ENCODE measurements at regions not wholly inside any gene's neighbourhood (a gene's known extent, or its start where the extent isn't known, plus 50 kb on each side); places are given as distances from the start of the nearest gene placed in this dataset.

GRCh38 chr1:184881941-184882913 lies 92.1 kb downstream of the NIBAN1 start:
- no peak for ATAC-seq
- TF ChIP-seq ARNTL (CRISPR knock-in tag; IDR thresholded peaks at IDR 0.05; ENCODE audit: borderline replicate concordance, low read depth), result no peak
- no peak for TF ChIP-seq PPARA (CRISPR knock-in tag; IDR thresholded peaks at IDR 0.05; ENCODE audit: borderline replicate concordance)
- no peak for TF ChIP-seq ZNF8 (CRISPR knock-in tag; IDR thresholded peaks at IDR 0.05)

DNA sequence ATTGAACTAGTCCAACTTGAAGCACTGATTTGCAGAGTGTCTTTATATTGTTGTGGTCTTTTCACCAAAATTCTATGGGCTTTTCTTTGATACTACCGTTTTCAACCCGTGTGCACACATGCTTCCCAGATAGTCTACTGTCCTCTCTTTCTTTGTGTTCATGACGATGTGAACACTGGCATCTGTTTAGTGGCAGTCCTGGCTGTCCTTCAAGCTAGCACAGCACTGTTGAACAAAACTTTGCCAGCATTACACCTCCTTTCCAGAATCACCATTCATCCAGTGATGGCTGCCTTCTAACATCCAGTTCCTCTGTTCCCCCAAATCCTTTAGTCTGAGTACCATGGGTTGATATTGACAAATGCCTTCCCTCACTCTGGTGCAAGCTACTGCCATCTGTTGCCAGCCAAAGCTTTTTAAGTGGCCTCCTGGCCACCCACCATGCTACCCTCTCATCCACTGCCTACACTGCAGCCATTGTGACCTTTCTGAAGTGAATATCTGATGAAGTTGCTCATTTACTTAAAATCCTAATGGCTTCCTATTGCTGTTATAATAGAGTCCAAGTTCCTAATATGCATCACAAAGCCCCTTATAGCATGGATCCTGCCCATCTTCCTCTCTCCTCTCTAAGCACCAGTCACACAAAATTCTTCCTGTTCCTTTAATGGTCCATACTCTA lies 94.3 kb downstream of the NIBAN1 start:
- ATAC-seq, result no peak
- TF ChIP-seq PPARA (CRISPR knock-in tag; IDR thresholded peaks at IDR 0.05; ENCODE audit: borderline replicate concordance) (no peak), ZNF8 (CRISPR knock-in tag; IDR thresholded peaks at IDR 0.05) (no peak), CREB5 (CRISPR knock-in tag; IDR thresholded peaks at IDR 0.05; ENCODE audit: low read depth) (no peak), ZFP30 (CRISPR knock-in tag; IDR thresholded peaks at IDR 0.05) (no peak), OSR1 (CRISPR knock-in tag; IDR thresholded peaks at IDR 0.05) (no peak), GLIS3 (CRISPR knock-in tag; IDR thresholded peaks at IDR 0.05) (no peak), BACH2 (CRISPR knock-in tag; IDR thresholded peaks at IDR 0.05; ENCODE audit: borderline replicate concordance) (no peak), ARNTL (CRISPR knock-in tag; IDR thresholded peaks at IDR 0.05; ENCODE audit: borderline replicate concordance, low read depth) (no peak), RARB (CRISPR knock-in tag; IDR thresholded peaks at IDR 0.05) (no peak), CSDC2 (CRISPR knock-in tag; IDR thresholded peaks at IDR 0.05) (no peak)
- TF ChIP-seq, protein P1, sequence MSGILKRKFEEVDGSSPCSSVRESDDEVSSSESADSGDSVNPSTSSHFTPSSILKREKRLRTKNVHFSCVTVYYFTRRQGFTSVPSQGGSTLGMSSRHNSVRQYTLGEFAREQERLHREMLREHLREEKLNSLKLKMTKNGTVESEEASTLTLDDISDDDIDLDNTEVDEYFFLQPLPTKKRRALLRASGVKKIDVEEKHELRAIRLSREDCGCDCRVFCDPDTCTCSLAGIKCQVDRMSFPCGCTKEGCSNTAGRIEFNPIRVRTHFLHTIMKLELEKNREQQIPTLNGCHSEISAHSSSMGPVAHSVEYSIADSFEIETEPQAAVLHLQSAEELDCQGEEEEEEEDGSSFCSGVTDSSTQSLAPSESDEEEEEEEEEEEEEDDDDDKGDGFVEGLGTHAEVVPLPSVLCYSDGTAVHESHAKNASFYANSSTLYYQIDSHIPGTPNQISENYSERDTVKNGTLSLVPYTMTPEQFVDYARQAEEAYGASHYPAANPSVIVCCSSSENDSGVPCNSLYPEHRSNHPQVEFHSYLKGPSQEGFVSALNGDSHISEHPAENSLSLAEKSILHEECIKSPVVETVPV (CRISPR knock-in tag; IDR thresholded peaks at IDR 0.05), result no peak

DNA sequence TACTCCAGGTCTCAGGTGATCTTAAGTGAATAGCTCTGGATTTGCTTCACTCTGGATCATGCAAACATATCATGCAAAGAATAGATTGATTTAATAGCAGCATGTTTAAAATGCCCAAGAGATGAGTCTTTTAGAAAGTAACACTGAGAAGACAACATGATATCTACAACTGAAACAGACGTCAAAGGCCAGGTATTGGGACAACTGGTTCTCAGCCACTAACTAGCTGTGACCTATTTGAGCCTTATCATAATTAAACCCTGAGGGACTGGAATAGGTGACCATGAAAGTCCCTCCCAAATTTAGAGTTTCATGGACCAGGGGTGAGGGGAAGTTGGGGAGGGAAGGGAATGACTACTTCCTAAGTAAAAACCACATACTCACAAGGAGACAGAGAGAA lies 95.7 kb downstream of the NIBAN1 start:
- ATAC-seq, result no peak
- TF ChIP-seq PPARA (CRISPR knock-in tag; IDR thresholded peaks at IDR 0.05; ENCODE audit: borderline replicate concordance) (no peak), ESRRG (CRISPR knock-in tag; IDR thresholded peaks at IDR 0.05) (no peak), BACH2 (CRISPR knock-in tag; IDR thresholded peaks at IDR 0.05; ENCODE audit: borderline replicate concordance) (no peak), ZNF70 (CRISPR knock-in tag; IDR thresholded peaks at IDR 0.05) (no peak), PATZ1 (CRISPR knock-in tag; IDR thresholded peaks at IDR 0.05; ENCODE audit: borderline replicate concordance) (no peak), GLIS3 (CRISPR knock-in tag; IDR thresholded peaks at IDR 0.05) (no peak), TOX (CRISPR knock-in tag; IDR thresholded peaks at IDR 0.05; ENCODE audit: borderline replicate concordance) (no peak), RARB (CRISPR knock-in tag; IDR thresholded peaks at IDR 0.05) (no peak), ZFP3 (CRISPR knock-in tag; IDR thresholded peaks at IDR 0.05) (no peak), CREB5 (CRISPR knock-in tag; IDR thresholded peaks at IDR 0.05; ENCODE audit: low read depth) (no peak)
- TF ChIP-seq, protein P1 (CRISPR knock-in tag; IDR thresholded peaks at IDR 0.05), result no peak

GRCh38 chr1:184878002-184878401 lies 96.3 kb downstream of the NIBAN1 start:
- peak; percentile 53; the same call in 2 of the 3 replicates for ATAC-seq
- TF ChIP-seq ZC3H10 (CRISPR knock-in tag; IDR thresholded peaks at IDR 0.05), result no peak
- TF ChIP-seq CSDC2 (CRISPR knock-in tag; IDR thresholded peaks at IDR 0.05), result no peak
- no peak for TF ChIP-seq RARB (CRISPR knock-in tag; IDR thresholded peaks at IDR 0.05)
- TF ChIP-seq CREB5 (CRISPR knock-in tag; IDR thresholded peaks at IDR 0.05; ENCODE audit: low read depth), result no peak
- TF ChIP-seq, protein P2, sequence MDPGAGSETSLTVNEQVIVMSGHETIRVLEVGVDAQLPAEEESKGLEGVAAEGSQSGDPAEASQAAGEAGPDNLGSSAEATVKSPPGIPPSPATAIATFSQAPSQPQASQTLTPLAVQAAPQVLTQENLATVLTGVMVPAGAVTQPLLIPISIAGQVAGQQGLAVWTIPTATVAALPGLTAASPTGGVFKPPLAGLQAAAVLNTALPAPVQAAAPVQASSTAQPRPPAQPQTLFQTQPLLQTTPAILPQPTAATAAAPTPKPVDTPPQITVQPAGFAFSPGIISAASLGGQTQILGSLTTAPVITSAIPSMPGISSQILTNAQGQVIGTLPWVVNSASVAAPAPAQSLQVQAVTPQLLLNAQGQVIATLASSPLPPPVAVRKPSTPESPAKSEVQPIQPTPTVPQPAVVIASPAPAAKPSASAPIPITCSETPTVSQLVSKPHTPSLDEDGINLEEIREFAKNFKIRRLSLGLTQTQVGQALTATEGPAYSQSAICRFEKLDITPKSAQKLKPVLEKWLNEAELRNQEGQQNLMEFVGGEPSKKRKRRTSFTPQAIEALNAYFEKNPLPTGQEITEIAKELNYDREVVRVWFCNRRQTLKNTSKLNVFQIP (CRISPR knock-in tag; IDR thresholded peaks at IDR 0.05; ENCODE audit: borderline replicate concordance, low read depth), result no peak
- no peak for TF ChIP-seq SNAI2 (CRISPR knock-in tag; IDR thresholded peaks at IDR 0.05)
- no peak for TF ChIP-seq PATZ1 (CRISPR knock-in tag; IDR thresholded peaks at IDR 0.05; ENCODE audit: borderline replicate concordance)
- TF ChIP-seq OSR1 (CRISPR knock-in tag; IDR thresholded peaks at IDR 0.05), result no peak
- no peak for TF ChIP-seq GLIS3 (CRISPR knock-in tag; IDR thresholded peaks at IDR 0.05)

Measured in SK-N-SH treated with all-trans-retinoic acid at 6 μM for 48 hours (cell line).